IMR-90 (cell line): ENCODE measurements at regions not wholly inside any gene's neighbourhood (a gene's known extent, or its start where the extent isn't known, plus 50 kb on each side); places are given as distances from the start of the nearest gene placed in this dataset.

Source experiments
- ATAC-seq: fragments of 200-7000 bp; cut with Tn5 transposase; 2 replicates; pipeline ENCODE4 v1.9.1; 2020; ENCODE audit warnings: low read depth, mild to moderate bottlenecking, moderate library complexity
- BruUV-seq: library from RNA; stranded (reverse); fragments of 400-500 nt; replicated peaks from 2 replicates; lab custom pipeline; 2021; lab: Mats Ljungman, UMichigan
- CTCF ChIA-PET: fragments of 300-600 bp; formaldehyde crosslinking; extraction: SDS; loops from one replicate; lab custom pipeline; 2021; ENCODE audit warnings: antibody characterized with exemption; lab: Yijun Ruan, JAX
- POLR2A ChIA-PET: fragments of 300-600 bp; sonication (Branson Sonifier 250); formaldehyde crosslinking; loops from one replicate; lab custom pipeline; 2022; ENCODE audit warnings: antibody characterized with exemption; ENCODE audit not compliant: unreplicated experiment; lab: Charles Lee
- DNase-seq: peaks from one replicate; pipeline ENCODE4 v3.0.0; 2013
- H2AFZ ChIP-seq: replicated peaks from 2 replicates; pipeline ENCODE3; 2013; ENCODE audit warnings: low read length, mild to moderate bottlenecking; ENCODE audit not compliant: poor library complexity
- H2AK5ac ChIP-seq: 2 replicates; pipeline ENCODE4 v1.6.1; 2013; ENCODE audit warnings: low read depth, low read length, inconsistent platforms
- H2AK9ac ChIP-seq: replicated peaks from 2 replicates; pipeline ENCODE3; 2013; ENCODE audit warnings: mild to moderate bottlenecking, low read depth, low read length, moderate library complexity; ENCODE audit not compliant: poor library complexity
- H2BK120ac ChIP-seq: 2 replicates; pipeline ENCODE4 v1.6.1; 2013; ENCODE audit warnings: low read depth, low read length, inconsistent platforms
- H2BK15ac ChIP-seq: 3 replicates; pipeline ENCODE4 v1.6.1; 2013; ENCODE audit warnings: low read depth, low read length, inconsistent platforms
- H2BK20ac ChIP-seq: 2 replicates; pipeline ENCODE4 v1.6.1; 2013; ENCODE audit warnings: low read depth, mild to moderate bottlenecking, inconsistent platforms, low read length, moderate library complexity
- H2BK5ac ChIP-seq: 2 replicates; pipeline ENCODE4 v1.6.1; 2013; ENCODE audit warnings: mild to moderate bottlenecking, low read depth, low read length, inconsistent platforms; ENCODE audit not compliant: poor library complexity, severe bottlenecking
- H3K14ac ChIP-seq: replicated peaks from 2 replicates; pipeline ENCODE4 v1.6.1; 2013; ENCODE audit warnings: low read depth, low read length, inconsistent platforms
- H3K18ac ChIP-seq: 2 replicates; pipeline ENCODE4 v1.6.1; 2013; ENCODE audit warnings: low read depth, low read length, control low read depth
- H3K23ac ChIP-seq: 2 replicates; pipeline ENCODE4 v1.6.1; 2013; ENCODE audit warnings: low read depth, low read length, inconsistent platforms
- H3K27ac ChIP-seq: 2 replicates; pipeline ENCODE4 v1.5.1; 2013; ENCODE audit warnings: mild to moderate bottlenecking, control low read depth, low read length; ENCODE audit not compliant: insufficient read depth
- H3K27me3 ChIP-seq: 2 replicates; pipeline ENCODE4 v1.6.1; 2013; ENCODE audit warnings: low read length; ENCODE audit not compliant: control insufficient read depth, insufficient read depth
- H3K36me3 ChIP-seq: 2 replicates; pipeline ENCODE4 v1.6.1; 2013; ENCODE audit warnings: low read length, mixed read lengths; ENCODE audit not compliant: control insufficient read depth, insufficient read depth
- H3K4ac ChIP-seq: 2 replicates; pipeline ENCODE4 v1.6.1; 2013; ENCODE audit warnings: low read depth, low read length, inconsistent platforms
- H3K4me1 ChIP-seq: 2 replicates; pipeline ENCODE4 v1.6.1; 2013; ENCODE audit warnings: low read length, mixed read lengths; ENCODE audit not compliant: control insufficient read depth, insufficient read depth
- H3K4me2 ChIP-seq: 2 replicates; pipeline ENCODE4 v1.6.1; 2013; ENCODE audit warnings: low read depth, mild to moderate bottlenecking, control low read depth, low read length, moderate library complexity
- H3K4me3 ChIP-seq: 2 replicates; pipeline ENCODE4 v1.5.1; 2013; ENCODE audit warnings: low read depth, mild to moderate bottlenecking, control low read depth, low read length, moderate library complexity; ENCODE audit not compliant: insufficient read depth
- H3K56ac ChIP-seq: 2 replicates; pipeline ENCODE4 v1.6.1; 2013; ENCODE audit warnings: low read length, inconsistent platforms; ENCODE audit not compliant: insufficient read depth; ENCODE audit errors: extremely low read depth
- H3K79me1 ChIP-seq, 2 experiments: 2 replicates each; pipeline ENCODE4 v1.6.1; 2013; ENCODE audit warnings: low read length in 2 of 2, inconsistent platforms in 1 of 2, low read depth in 1 of 2
- H3K9ac ChIP-seq: 2 replicates; pipeline ENCODE4 v1.6.1; 2013; ENCODE audit warnings: low read depth, low read length, control low read depth
- H3K9me1 ChIP-seq: 2 replicates; pipeline ENCODE4 v1.6.1; 2013; ENCODE audit warnings: low read length, inconsistent platforms; ENCODE audit not compliant: insufficient read depth
- H3K9me3 ChIP-seq: 2 replicates; pipeline ENCODE4 v1.6.1; 2013; ENCODE audit warnings: low read length; ENCODE audit not compliant: control insufficient read depth, insufficient read depth
- H4K20me1 ChIP-seq: 2 replicates; pipeline ENCODE4 v1.6.1; 2013; ENCODE audit warnings: low read length, inconsistent platforms; ENCODE audit not compliant: insufficient read depth
- H4K5ac ChIP-seq: 2 replicates; pipeline ENCODE4 v1.6.1; 2013; ENCODE audit warnings: mild to moderate bottlenecking, low read depth, low read length, control low read depth
- H4K8ac ChIP-seq, 2 experiments: 2 replicates each; pipeline ENCODE4 v1.6.1; 2013; ENCODE audit warnings: low read depth in 2 of 2, low read length in 2 of 2, control low read depth in 1 of 2, inconsistent platforms in 1 of 2
- H4K91ac ChIP-seq: 2 replicates; pipeline ENCODE4 v1.6.1; 2013; ENCODE audit warnings: low read depth, low read length, inconsistent platforms; ENCODE audit not compliant: insufficient read depth
- BHLHE40 ChIP-seq: fragments of 150-350 bp; IDR thresholded peaks from 2 replicates; pipeline ENCODE4 v1.6.1; 2016; ENCODE audit warnings: mild to moderate bottlenecking, low read depth, low read length
- CEBPB ChIP-seq: IDR thresholded peaks from 2 replicates; pipeline ENCODE4 v1.6.1; 2012; ENCODE audit warnings: low read depth, low read length, improper control_type of control experiment
- CHD1 ChIP-seq: IDR thresholded peaks from 2 replicates; pipeline ENCODE4 v1.6.1; 2012; ENCODE audit warnings: low read depth, low read length, improper control_type of control experiment
- FOS ChIP-seq: fragments of 150-350 bp; IDR thresholded peaks from 2 replicates; pipeline ENCODE4 v1.6.1; 2016; ENCODE audit warnings: low read depth, low read length
- MAFK ChIP-seq: IDR thresholded peaks from 2 replicates; pipeline ENCODE4 v1.6.1; 2012; ENCODE audit warnings: low read depth, low read length, improper control_type of control experiment
- MAZ ChIP-seq: IDR thresholded peaks from 2 replicates; pipeline ENCODE4 v1.6.1; 2012; ENCODE audit warnings: low read depth, mild to moderate bottlenecking, low read length, improper control_type of control experiment, moderate library complexity, borderline replicate concordance
- NFE2L2 ChIP-seq: fragments of 150-350 bp; IDR thresholded peaks from 2 replicates; pipeline ENCODE4 v1.6.1; 2016; ENCODE audit warnings: low read depth, mild to moderate bottlenecking, low read length
- POLR2A ChIP-seq: IDR thresholded peaks from 2 replicates; pipeline ENCODE4 v1.6.1; 2012; ENCODE audit warnings: mild to moderate bottlenecking, low read depth, low read length
- RAD21 ChIP-seq: IDR thresholded peaks from 2 replicates; pipeline ENCODE4 v1.6.1; 2012; ENCODE audit warnings: low read length, improper control_type of control experiment
- RCOR1 ChIP-seq: IDR thresholded peaks from 2 replicates; pipeline ENCODE4 v1.6.1; 2012; ENCODE audit warnings: mild to moderate bottlenecking, low read length, improper control_type of control experiment; ENCODE audit not compliant: insufficient replicate concordance
- RFX5 ChIP-seq: IDR thresholded peaks from 2 replicates; pipeline ENCODE4 v1.8.0; 2012; ENCODE audit warnings: low read depth, mild to moderate bottlenecking, low read length, moderate library complexity
- WGBS, 2 experiments: methylation state at CpG; one replicate each; pipeline versions ENCODE4 v1.1.5 to v1.1.7; 2013; ENCODE audit warnings: missing lambda C conversion rate in 2 of 2; ENCODE audit not compliant: insufficient read length in 1 of 2; ENCODE audit errors: extremely low coverage in 2 of 2; 5-methylcytosine and 5-hydroxymethylcytosine counted together
- dilution Hi-C: fragments of 300-500 bp; cut with HindIII; formaldehyde crosslinking; loops from one replicate; pipeline ENCODE4 v1.14.3; 2018; ENCODE audit warnings: low sequenced_read_pairs; ENCODE audit not compliant: unreplicated experiment
- in situ Hi-C: fragments of 300-500 bp; cut with MboI; formaldehyde crosslinking; loops from 3 replicates; pipeline ENCODE4 v1.14.3; 2019; ENCODE audit warnings: low sequenced_read_pairs, inconsistent platforms, mixed read lengths
- intact Hi-C: fragments of 100-400 bp; cut with micrococcal nuclease; formaldehyde crosslinking; loops from 2 replicates; pipeline ENCODE4 v1.10.0; 2022
- TF ChIP-seq, protein P1 (sequence below): fragments of 150-350 bp; IDR thresholded peaks from 2 replicates; pipeline ENCODE4 v1.6.1; 2016; ENCODE audit warnings: low read depth, mild to moderate bottlenecking, low read length, moderate library complexity, borderline replicate concordance
- TF ChIP-seq, protein P2 (sequence below): conservative IDR thresholded peaks from 2 replicates; pipeline ENCODE4 v1.5.1; 2012; ENCODE audit warnings: mild to moderate bottlenecking, low read depth, low read length, improper control_type of control experiment
- TF ChIP-seq, protein P3 (sequence below): fragments of 150-350 bp; IDR thresholded peaks from 2 replicates; pipeline ENCODE4 v1.6.1; 2017; ENCODE audit warnings: mild to moderate bottlenecking, antibody characterized with exemption, low read length, low read depth

DNA sequence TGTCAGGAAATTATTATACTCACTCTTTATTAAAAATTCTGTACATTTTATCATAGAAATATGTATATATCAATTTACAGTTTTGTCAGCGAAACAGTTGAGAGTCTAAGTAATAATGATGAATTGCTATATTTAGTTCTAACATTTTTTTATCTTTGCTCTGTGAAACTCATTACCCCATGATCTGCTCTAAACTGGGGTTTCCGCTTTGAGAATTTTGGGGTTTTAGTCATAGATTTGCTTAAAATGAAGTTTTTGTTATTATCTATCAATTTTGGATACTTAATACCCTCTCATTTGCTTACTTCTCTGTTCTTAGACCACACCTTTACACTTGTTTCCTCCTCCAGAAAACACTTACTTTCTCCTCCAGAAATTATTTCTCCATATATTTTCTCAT lies 333.8 kb upstream of the MPDZ start:
- Histone ChIP-seq H3K27ac (no peak overlapping the region), H3K4me3 (no peak overlapping the region), H4K5ac (no peak overlapping the region), H2BK15ac (no peak overlapping the region), H3K4me2 (no peak overlapping the region), H2AFZ (no peak overlapping the region), H4K20me1 (no peaks in the 10 kb centered on the region), H2BK120ac (no peak overlapping the region), H3K14ac (no peak overlapping the region), H4K8ac (no peak overlapping the region), H3K79me1 (no peaks in the 10 kb centered on the region), H2AK9ac (no peak overlapping the region), H3K27me3 (no peaks in the 10 kb centered on the region), H2BK5ac (no peak overlapping the region), H3K4me1 (no peaks in the 10 kb centered on the region), H4K91ac (no peak overlapping the region), H3K9me1 (no peaks in the 10 kb centered on the region), H3K36me3 (no peaks in the 10 kb centered on the region), H3K23ac (no peak overlapping the region), H3K4ac (no peak overlapping the region), H3K9me3 (no peaks in the 10 kb centered on the region), H3K18ac (no peak overlapping the region), H3K56ac (no peak overlapping the region), H2BK20ac (no peak overlapping the region), H3K9ac (no peak overlapping the region), H2AK5ac (no peak overlapping the region)
- no peak for DNase-seq
- TF ChIP-seq MAZ: no peak
- no peak for TF ChIP-seq CHD1
- no peak for TF ChIP-seq RAD21
- TF ChIP-seq, protein P1, sequence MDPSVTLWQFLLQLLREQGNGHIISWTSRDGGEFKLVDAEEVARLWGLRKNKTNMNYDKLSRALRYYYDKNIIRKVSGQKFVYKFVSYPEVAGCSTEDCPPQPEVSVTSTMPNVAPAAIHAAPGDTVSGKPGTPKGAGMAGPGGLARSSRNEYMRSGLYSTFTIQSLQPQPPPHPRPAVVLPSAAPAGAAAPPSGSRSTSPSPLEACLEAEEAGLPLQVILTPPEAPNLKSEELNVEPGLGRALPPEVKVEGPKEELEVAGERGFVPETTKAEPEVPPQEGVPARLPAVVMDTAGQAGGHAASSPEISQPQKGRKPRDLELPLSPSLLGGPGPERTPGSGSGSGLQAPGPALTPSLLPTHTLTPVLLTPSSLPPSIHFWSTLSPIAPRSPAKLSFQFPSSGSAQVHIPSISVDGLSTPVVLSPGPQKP: no peak
- no peak for TF ChIP-seq CEBPB
- TF ChIP-seq, protein P2, sequence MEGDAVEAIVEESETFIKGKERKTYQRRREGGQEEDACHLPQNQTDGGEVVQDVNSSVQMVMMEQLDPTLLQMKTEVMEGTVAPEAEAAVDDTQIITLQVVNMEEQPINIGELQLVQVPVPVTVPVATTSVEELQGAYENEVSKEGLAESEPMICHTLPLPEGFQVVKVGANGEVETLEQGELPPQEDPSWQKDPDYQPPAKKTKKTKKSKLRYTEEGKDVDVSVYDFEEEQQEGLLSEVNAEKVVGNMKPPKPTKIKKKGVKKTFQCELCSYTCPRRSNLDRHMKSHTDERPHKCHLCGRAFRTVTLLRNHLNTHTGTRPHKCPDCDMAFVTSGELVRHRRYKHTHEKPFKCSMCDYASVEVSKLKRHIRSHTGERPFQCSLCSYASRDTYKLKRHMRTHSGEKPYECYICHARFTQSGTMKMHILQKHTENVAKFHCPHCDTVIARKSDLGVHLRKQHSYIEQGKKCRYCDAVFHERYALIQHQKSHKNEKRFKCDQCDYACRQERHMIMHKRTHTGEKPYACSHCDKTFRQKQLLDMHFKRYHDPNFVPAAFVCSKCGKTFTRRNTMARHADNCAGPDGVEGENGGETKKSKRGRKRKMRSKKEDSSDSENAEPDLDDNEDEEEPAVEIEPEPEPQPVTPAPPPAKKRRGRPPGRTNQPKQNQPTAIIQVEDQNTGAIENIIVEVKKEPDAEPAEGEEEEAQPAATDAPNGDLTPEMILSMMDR: no peak
- no peak for TF ChIP-seq NFE2L2
- TF ChIP-seq, protein P3, sequence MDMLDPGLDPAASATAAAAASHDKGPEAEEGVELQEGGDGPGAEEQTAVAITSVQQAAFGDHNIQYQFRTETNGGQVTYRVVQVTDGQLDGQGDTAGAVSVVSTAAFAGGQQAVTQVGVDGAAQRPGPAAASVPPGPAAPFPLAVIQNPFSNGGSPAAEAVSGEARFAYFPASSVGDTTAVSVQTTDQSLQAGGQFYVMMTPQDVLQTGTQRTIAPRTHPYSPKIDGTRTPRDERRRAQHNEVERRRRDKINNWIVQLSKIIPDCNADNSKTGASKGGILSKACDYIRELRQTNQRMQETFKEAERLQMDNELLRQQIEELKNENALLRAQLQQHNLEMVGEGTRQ: no peak
- no peak for TF ChIP-seq MAFK
- TF ChIP-seq RCOR1: no peak
- no peak for TF ChIP-seq FOS
- TF ChIP-seq RFX5: no peak
- TF ChIP-seq BHLHE40: no peak
- TF ChIP-seq POLR2A: no peak
- in situ Hi-C loops (no loop called here), intact Hi-C loops (no loop called here), dilution Hi-C loops (no loop called here)
- WGBS, 2 experiments: no CpG with 5 or more reads among the region's 2 CpGs
- BruUV-seq: no TSS peak
- ChIA-PET CTCF (no interaction called here), POLR2A (no interaction called here)
- ATAC-seq: no peak
